Testis (tissue), 2 donors: ENCODE measurements at regions not wholly inside any gene's neighbourhood (a gene's known extent, or its start where the extent isn't known, plus 50 kb on each side); places are given as distances from the start of the nearest gene placed in this dataset.

ENCODE experiments used
- CTCF ChIP-seq, 3 experiments: fragments of 450-650 bp in 2 of 3; fragments of 200-600 bp in 1 of 3; sonication (generic) in 1 of 3; IDR thresholded peaks; one replicate each; pipeline ENCODE4 v1.5.1; 2016 to 2019; ENCODE audit warnings: antibody characterized with exemption in 3 of 3, mild to moderate bottlenecking in 2 of 3, moderate library complexity in 1 of 3
- POLR2A ChIP-seq: fragments of 450-650 bp; IDR thresholded peaks from one replicate; pipeline ENCODE4 v1.6.1; 2017; ENCODE audit warnings: antibody characterized with exemption, mild to moderate bottlenecking, moderate library complexity

GRCh38 chr7:68929781-68930261, 668.5 kb upstream of the AUTS2 start:
- TF ChIP-seq CTCF (IDR thresholded peaks at IDR 0.05) (no peak), POLR2A (no peak)
